H1 (cell line): ENCODE measurements at regions not wholly inside any gene's neighbourhood (a gene's known extent, or its start where the extent isn't known, plus 50 kb on each side); places are given as distances from the start of the nearest gene placed in this dataset.

ENCODE experiments used
- CTCF ChIA-PET: fragments of 300-600 bp; sonication (Branson Sonifier 250); formaldehyde crosslinking; loops from one replicate; lab custom pipeline; 2021; ENCODE audit not compliant: partially characterized antibody; lab: Charles Lee
- POLR2A ChIA-PET: fragments of 300-600 bp; sonication (Branson Sonifier 250); formaldehyde crosslinking; loops from one replicate; lab custom pipeline; 2021; ENCODE audit warnings: inconsistent platforms; ENCODE audit not compliant: partially characterized antibody; lab: Charles Lee
- DNase-seq, 2 experiments: peaks; one replicate each; pipeline versions ENCODE4 v3.0.0 to v3.0.0-alpha.2; 2010 to 2022; ENCODE audit warnings: low spot score in 2 of 2, low read depth in 1 of 2, mixed read lengths in 1 of 2
- FAIRE-seq: peaks from 2 replicates; lab custom pipeline; 2011; peaks lifted over from hg19 to GRCh38; lab: Jason Lieb, UNC
- H2AFZ ChIP-seq: 2 replicates; pipeline ENCODE4 v1.8.1; 2012; ENCODE audit warnings: low read length, inconsistent platforms
- H2AK5ac ChIP-seq: 2 replicates; pipeline ENCODE4 v1.6.1; 2013; ENCODE audit warnings: low read depth, low read length
- H2BK120ac ChIP-seq: replicated peaks from 2 replicates; pipeline ENCODE3; 2013; ENCODE audit warnings: low read depth, low read length, inconsistent platforms
- H2BK12ac ChIP-seq: 2 replicates; pipeline ENCODE4 v1.6.1; 2013; ENCODE audit warnings: low read depth, low read length
- H2BK15ac ChIP-seq: 2 replicates; pipeline ENCODE4 v1.6.1; 2013; ENCODE audit warnings: low read length
- H2BK20ac ChIP-seq: 2 replicates; pipeline ENCODE4 v1.6.1; 2013; ENCODE audit warnings: low read length
- H2BK5ac ChIP-seq: 2 replicates; pipeline ENCODE4 v1.6.1; 2013; ENCODE audit warnings: low read depth, low read length
- H3K14ac ChIP-seq: 2 replicates; pipeline ENCODE4 v1.6.1; 2013; ENCODE audit warnings: inconsistent platforms; ENCODE audit not compliant: insufficient read length
- H3K18ac ChIP-seq: 2 replicates; pipeline ENCODE4 v1.6.1; 2013; ENCODE audit warnings: low read length; ENCODE audit errors: extremely low read depth
- H3K23ac ChIP-seq: 2 replicates; pipeline ENCODE4 v1.6.1; 2013; ENCODE audit warnings: inconsistent platforms; ENCODE audit not compliant: insufficient read length
- H3K23me2 ChIP-seq: 2 replicates; pipeline ENCODE4 v1.6.1; 2013; ENCODE audit warnings: low read depth, low read length
- H3K27ac ChIP-seq: 2 replicates; pipeline ENCODE4 v1.6.1; 2011; ENCODE audit warnings: low read depth, low read length, inconsistent platforms
- H3K27me3 ChIP-seq, 4 experiments: replicated peaks in 1 of 4; 1 replicate in 1 of 4; 2 replicates in 3 of 4; pipeline versions ENCODE4 v1.6.1 to v1.8.1; 2011 to 2013; ENCODE audit warnings: low read length in 3 of 4, mild to moderate bottlenecking in 3 of 4, inconsistent platforms in 2 of 4, mixed read lengths in 2 of 4, moderate library complexity in 1 of 4; ENCODE audit not compliant: control insufficient read depth in 3 of 4, insufficient read depth in 3 of 4; ENCODE audit errors: extremely low read depth in 1 of 4
- H3K36me3 ChIP-seq, 4 experiments: 2 replicates each; pipeline versions ENCODE4 v1.6.1 to v1.8.1; 2011 to 2013; ENCODE audit warnings: mild to moderate bottlenecking in 4 of 4, low read length in 3 of 4, moderate library complexity in 2 of 4, control low read depth in 1 of 4, inconsistent platforms in 1 of 4; ENCODE audit not compliant: insufficient read depth in 4 of 4, control insufficient read depth in 2 of 4
- H3K4ac ChIP-seq: replicated peaks from 2 replicates; pipeline ENCODE3; 2013; ENCODE audit warnings: low read length, low read depth, mixed read lengths, inconsistent platforms; ENCODE audit not compliant: insufficient read length
- H3K4me1 ChIP-seq, 4 experiments: replicated peaks in 1 of 4; 1 replicate in 1 of 4; 2 replicates in 3 of 4; pipeline versions ENCODE4 v1.6.1 to v1.8.1; 2011 to 2013; ENCODE audit warnings: low read length in 3 of 4, inconsistent platforms in 2 of 4, mixed read lengths in 1 of 4; ENCODE audit not compliant: insufficient read depth in 4 of 4, control insufficient read depth in 3 of 4
- H3K4me2 ChIP-seq, 2 experiments: 2 replicates each; pipeline versions ENCODE4 v1.6.1 to v1.8.1; 2011 to 2013; ENCODE audit warnings: low read depth in 2 of 2, low read length in 2 of 2, control low read depth in 1 of 2, inconsistent platforms in 1 of 2, mild to moderate bottlenecking in 1 of 2; ENCODE audit not compliant: insufficient read depth in 1 of 2
- H3K4me3 ChIP-seq, 4 experiments: fragments of 200-600, 300-600 bp in 1 of 4; sonication (generic), shearing (Covaris generic), sonication (Bioruptor Twin) in 1 of 4; 2 replicates each; pipeline versions ENCODE4 v1.5.1 to v1.8.1; 2011 to 2016; ENCODE audit warnings: low read length in 4 of 4, low read depth in 3 of 4, control low read depth in 2 of 4, inconsistent platforms in 2 of 4, mild to moderate bottlenecking in 2 of 4, mixed read lengths in 1 of 4, moderate library complexity in 1 of 4; ENCODE audit not compliant: insufficient read depth in 2 of 4; ENCODE audit errors: extremely low read depth in 1 of 4
- H3K56ac ChIP-seq: replicated peaks from 2 replicates; pipeline ENCODE3; 2013; ENCODE audit warnings: low read depth, mild to moderate bottlenecking, mixed read lengths, low read length, inconsistent platforms; ENCODE audit not compliant: insufficient read length
- H3K79me1 ChIP-seq: 2 replicates; pipeline ENCODE4 v1.6.1; 2013; ENCODE audit warnings: low read depth, low read length, control low read depth
- H3K79me2 ChIP-seq, 2 experiments: 2 replicates each; pipeline versions ENCODE4 v1.6.1 to v1.8.1; 2012 to 2013; ENCODE audit warnings: low read length in 2 of 2, mild to moderate bottlenecking in 2 of 2, inconsistent platforms in 1 of 2; ENCODE audit not compliant: insufficient read depth in 2 of 2, control insufficient read depth in 1 of 2
- H3K9ac ChIP-seq, 4 experiments: replicated peaks in 1 of 4; 1 replicate in 1 of 4; 2 replicates in 3 of 4; pipeline versions ENCODE4 v1.6.1 to v1.8.1; 2011 to 2013; ENCODE audit warnings: low read depth in 3 of 4, low read length in 3 of 4, control low read depth in 2 of 4, mild to moderate bottlenecking in 2 of 4, moderate library complexity in 2 of 4, inconsistent platforms in 1 of 4; ENCODE audit errors: extremely low read depth in 1 of 4
- H3K9me3 ChIP-seq, 2 experiments: 2 replicates each; pipeline versions ENCODE4 v1.6.1 to v1.8.1; 2012 to 2013; ENCODE audit warnings: mild to moderate bottlenecking in 2 of 2, moderate library complexity in 2 of 2, control low read depth in 1 of 2, inconsistent platforms in 1 of 2, low read depth in 1 of 2, low read length in 1 of 2, mixed read lengths in 1 of 2; ENCODE audit not compliant: insufficient read depth in 2 of 2
- H4K20me1 ChIP-seq, 2 experiments: replicated peaks in 1 of 2; 2 replicates each; pipeline versions ENCODE3 to v1.8.1; 2011 to 2013; ENCODE audit warnings: inconsistent platforms in 2 of 2, low read length in 2 of 2, mild to moderate bottlenecking in 1 of 2; ENCODE audit not compliant: insufficient read depth in 2 of 2, control insufficient read depth in 1 of 2
- H4K5ac ChIP-seq: 2 replicates; pipeline ENCODE4 v1.6.1; 2013; ENCODE audit warnings: low read length, low read depth, mixed read lengths, inconsistent platforms; ENCODE audit not compliant: insufficient read length
- H4K8ac ChIP-seq: 2 replicates; pipeline ENCODE4 v1.8.0; 2013; ENCODE audit warnings: mild to moderate bottlenecking, moderate library complexity, low read length, inconsistent platforms; ENCODE audit not compliant: insufficient read depth; ENCODE audit errors: extremely low read depth
- H4K91ac ChIP-seq: replicated peaks from 2 replicates; pipeline ENCODE3; 2013; ENCODE audit warnings: low read length, mixed read lengths, inconsistent platforms; ENCODE audit not compliant: insufficient read length
- CBX5 ChIP-seq: fragments of 300-800, 300-1000 bp; sonication (generic); IDR thresholded peaks from 2 replicates; pipeline ENCODE4 v1.7.1; 2016; ENCODE audit warnings: antibody characterized with exemption, low read length, low read depth
- MAFK ChIP-seq: IDR thresholded peaks from 2 replicates; pipeline ENCODE4 v1.6.1; 2012; ENCODE audit warnings: low read depth, mild to moderate bottlenecking, improper control_type of control experiment, low read length
- WGBS, 2 experiments: shearing (Covaris generic) in 1 of 2; methylation state at CpG; one replicate each; pipeline versions ENCODE4 v1.1.6 to v1.1.7; 2013 to 2015; ENCODE audit warnings: low lambda C conversion rate in 2 of 2, mixed read lengths in 2 of 2, inconsistent platforms in 1 of 2, low coverage in 1 of 2, missing lambda C conversion rate in 1 of 2; ENCODE audit not compliant: insufficient replicate concordance in 2 of 2, insufficient coverage in 1 of 2, insufficient read length in 1 of 2; ENCODE audit errors: extremely low coverage in 1 of 2, missing lambda C conversion rate in 1 of 2; 5-methylcytosine and 5-hydroxymethylcytosine counted together
- TF ChIP-seq, protein P1 (sequence below): IDR thresholded peaks from 2 replicates; pipeline ENCODE4 v1.6.1; 2012; ENCODE audit warnings: low read length, inconsistent platforms

DNA sequence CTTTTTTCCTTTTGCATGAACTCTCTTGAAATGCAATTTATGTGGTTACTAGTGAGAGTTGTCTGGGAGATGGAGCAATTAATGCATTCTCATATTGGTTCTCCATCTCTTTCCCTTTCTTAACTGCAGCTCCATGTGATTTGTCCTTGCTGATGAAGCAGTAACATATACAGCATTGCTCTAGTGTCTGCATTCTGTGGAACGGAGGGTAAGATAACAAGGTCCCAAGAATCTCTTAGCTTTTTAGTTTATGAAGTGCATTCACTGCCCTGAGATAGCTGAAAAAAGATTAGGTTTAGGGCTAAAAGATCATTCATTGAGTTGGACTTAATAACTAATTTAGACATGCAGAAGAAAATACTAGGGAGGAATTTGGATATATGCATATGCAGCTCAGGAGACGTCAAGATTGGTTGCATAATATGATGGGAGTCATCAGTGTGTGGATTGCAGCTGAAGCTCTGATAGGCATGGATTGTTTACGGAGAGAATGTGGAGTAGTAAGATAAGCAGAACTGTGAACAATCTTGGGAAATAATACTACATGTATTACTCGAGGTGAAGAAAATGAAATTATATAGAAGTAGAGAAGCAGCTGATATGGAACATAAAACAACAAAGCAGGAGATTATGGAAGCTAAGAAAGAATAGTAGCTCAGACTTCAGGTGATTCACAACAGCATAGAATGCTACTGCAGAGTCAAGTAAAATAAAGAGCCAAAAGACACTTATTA is 404.7 kb downstream of the ARL4A start:
- CTCF ChIA-PET = no interaction called here

More for the DNA sequence above, 404.7 kb downstream of the ARL4A start:
- Histone ChIP-seq H2BK5ac (no peak overlapping the region), H3K79me2 (no peaks in the 10 kb centered on the region), H2AFZ (no peak overlapping the region), H3K23me2 (no peaks in the 10 kb centered on the region), H4K5ac (no peak overlapping the region), H2AK5ac (no peak overlapping the region), H3K4ac (no peak overlapping the region), H2BK120ac (no peak overlapping the region), H3K56ac (no peak overlapping the region), H3K23ac (no peak overlapping the region), H3K27ac (no peak overlapping the region), H2BK12ac (no peak overlapping the region), H4K8ac (no peak overlapping the region), H2BK15ac (no peak overlapping the region), H3K79me1 (no peaks in the 10 kb centered on the region), H3K27me3 (no peaks in the 10 kb centered on the region), H3K4me1 (no peaks in the 10 kb centered on the region; a peak in 1 of 7 replicates), H2BK20ac (no peak overlapping the region), H4K20me1 (no peaks in the 10 kb centered on the region), H3K36me3 (no peaks in the 10 kb centered on the region), H4K91ac (no peak overlapping the region), H3K9me3 (no peaks in the 10 kb centered on the region), H3K4me2 (no peak overlapping the region), H3K4me3 (no peak overlapping the region), H3K14ac (no peak overlapping the region), H3K18ac (no peak overlapping the region), H3K9ac (no peak overlapping the region)
- POLR2A ChIA-PET = no interaction called here
- TF ChIP-seq, protein P1, sequence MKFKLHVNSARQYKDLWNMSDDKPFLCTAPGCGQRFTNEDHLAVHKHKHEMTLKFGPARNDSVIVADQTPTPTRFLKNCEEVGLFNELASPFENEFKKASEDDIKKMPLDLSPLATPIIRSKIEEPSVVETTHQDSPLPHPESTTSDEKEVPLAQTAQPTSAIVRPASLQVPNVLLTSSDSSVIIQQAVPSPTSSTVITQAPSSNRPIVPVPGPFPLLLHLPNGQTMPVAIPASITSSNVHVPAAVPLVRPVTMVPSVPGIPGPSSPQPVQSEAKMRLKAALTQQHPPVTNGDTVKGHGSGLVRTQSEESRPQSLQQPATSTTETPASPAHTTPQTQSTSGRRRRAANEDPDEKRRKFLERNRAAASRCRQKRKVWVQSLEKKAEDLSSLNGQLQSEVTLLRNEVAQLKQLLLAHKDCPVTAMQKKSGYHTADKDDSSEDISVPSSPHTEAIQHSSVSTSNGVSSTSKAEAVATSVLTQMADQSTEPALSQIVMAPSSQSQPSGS = no peak
- TF ChIP-seq MAFK = no peak
- no peak for TF ChIP-seq CBX5
- WGBS, 2 experiments = 82% methylated on average over 4 of the region's 4 CpGs; no CpG with 5 or more reads in 1 of the 2 experiments
- FAIRE-seq = no peak
- DNase-seq = no peak
